Stimulated activated effector memory CD8-positive, alpha-beta T cell treated with anti-CD3 and anti-CD28 coated beads, Interleukin-12 subunit alpha, Interleukin-12 subunit beta, amount 100 ng/mL, for 72 hours (primary cell): ENCODE measurements at regions not wholly inside any gene's neighbourhood (a gene's known extent, or its start where the extent isn't known, plus 50 kb on each side); places are given as distances from the start of the nearest gene placed in this dataset.

Experiments
- ATAC-seq: fragments of 150-1000 bp; cut with Tn5 transposase; 2 replicates; pipeline ENCODE4 v1.10.0; 2021
- DNase-seq, 2 donors: peaks; one replicate each; pipeline ENCODE4 v3.0.0; 2021 to 2022; ENCODE audit warnings: low spot score in 2 of 2
- H3K27ac Mint-ChIP-seq: one replicate; pipeline ENCODE4 v1.8.0; 2022; ENCODE audit warnings: mild to moderate bottlenecking, mixed read lengths
- H3K36me3 Mint-ChIP-seq: one replicate; pipeline ENCODE4 v1.8.0; 2022; ENCODE audit warnings: mild to moderate bottlenecking, mixed read lengths
- H3K4me1 Mint-ChIP-seq: one replicate; pipeline ENCODE4 v1.8.0; 2022; ENCODE audit warnings: mixed read lengths
- H3K4me3 Mint-ChIP-seq: one replicate; pipeline ENCODE4 v1.8.0; 2022; ENCODE audit warnings: mild to moderate bottlenecking, mixed read lengths
- H3K9me3 Mint-ChIP-seq: one replicate; pipeline ENCODE4 v1.8.0; 2022; ENCODE audit warnings: mixed read lengths

DNA sequence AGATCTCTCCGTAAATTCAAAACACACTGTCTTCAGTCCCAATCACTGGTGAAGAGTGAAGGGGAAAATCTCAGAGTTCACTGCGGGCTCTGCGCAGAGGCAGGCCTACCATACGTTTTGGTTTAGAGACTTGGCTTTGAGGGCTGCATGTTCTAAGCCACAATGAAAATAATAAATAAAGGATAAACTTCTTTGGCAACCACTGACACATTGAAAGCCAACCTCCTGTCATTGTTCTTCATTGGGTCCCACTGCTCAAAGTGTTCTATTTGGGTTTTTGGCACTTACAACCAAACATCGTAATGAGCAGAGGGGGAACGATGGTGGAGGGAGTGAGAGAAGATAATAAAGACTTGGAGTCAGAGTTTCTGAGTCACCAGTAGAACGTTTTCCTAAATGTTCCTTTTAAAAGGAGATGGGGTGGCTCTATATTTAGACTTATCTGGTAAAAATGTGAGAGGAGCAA is 472.9 kb downstream of the SOX6 start:
- Mint-ChIP-seq H3K4me1 (no peaks in the 10 kb centered on the region), H3K4me3 (no peak overlapping the region), H3K27ac (no peak overlapping the region), H3K36me3 (no peaks in the 10 kb centered on the region), H3K9me3 (peaks cover 2% of the 10 kb centered on the region)
- no peak for ATAC-seq
- no peak for DNase-seq

DNA sequence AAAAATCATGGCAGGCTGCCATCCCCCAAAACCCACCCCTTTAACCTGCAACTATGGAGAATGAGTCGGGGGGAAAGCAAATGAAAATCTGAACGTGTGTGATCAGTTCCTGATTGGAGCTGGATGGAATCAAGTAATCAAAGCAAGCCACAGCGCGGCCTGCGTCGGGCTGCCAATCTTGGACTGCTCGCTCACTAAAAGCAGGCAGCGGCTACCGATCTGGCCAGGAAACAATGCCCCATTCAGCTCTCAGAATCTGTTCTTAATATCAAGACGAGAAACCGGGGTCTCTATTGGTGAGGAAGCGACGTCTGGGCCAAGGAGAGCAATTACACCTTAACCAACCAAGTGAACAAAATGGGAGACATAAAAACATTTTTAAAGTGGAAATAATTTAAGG is 472.2 kb downstream of the SOX6 start:
- H3K4me3 Mint-ChIP-seq: no peak overlapping the region
- DNase-seq: no peak
- H3K9me3 Mint-ChIP-seq: peaks cover 2% of the 10 kb centered on the region
- H3K4me1 Mint-ChIP-seq: no peaks in the 10 kb centered on the region
- H3K36me3 Mint-ChIP-seq: no peaks in the 10 kb centered on the region
- no peak overlapping the region for H3K27ac Mint-ChIP-seq
- ATAC-seq: no peak

DNA sequence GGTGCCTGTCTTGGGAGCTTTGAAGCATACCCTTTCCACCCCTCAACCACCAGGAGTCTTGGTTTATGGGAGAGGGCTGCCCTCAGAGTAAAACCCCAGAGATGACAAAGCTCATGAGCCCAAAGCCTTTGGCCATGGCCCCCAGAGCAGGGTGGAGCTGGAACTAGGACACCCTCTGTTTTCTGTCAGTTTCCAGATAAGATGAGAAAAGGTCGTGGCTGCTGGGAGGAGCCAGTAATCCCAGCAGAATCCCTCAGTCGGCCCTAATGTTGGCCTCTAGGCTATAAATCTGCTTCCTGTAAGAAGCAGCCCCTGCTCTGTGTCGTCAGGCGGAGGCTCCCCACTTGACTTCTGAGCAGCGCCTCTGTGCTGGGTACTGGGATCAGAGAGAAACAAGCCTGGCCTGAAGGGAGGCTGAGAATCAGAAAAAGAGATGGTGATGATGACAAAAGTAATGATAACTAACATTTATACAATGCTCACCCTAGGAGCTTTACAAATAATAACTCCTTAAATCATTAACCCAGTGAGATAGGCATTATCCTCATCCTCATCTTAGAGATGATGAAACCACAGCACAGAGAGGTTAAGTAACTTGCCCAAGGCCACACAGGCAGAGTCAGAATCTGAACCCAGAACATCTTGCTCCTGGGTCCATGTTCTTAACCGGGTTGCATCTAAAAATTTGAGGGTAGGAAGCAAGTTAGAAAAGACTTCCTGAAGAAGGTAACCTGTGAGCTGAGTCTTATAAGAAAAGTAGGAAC is 471.4 kb downstream of the SOX6 start:
- Mint-ChIP-seq H3K4me3 (no peak overlapping the region), H3K9me3 (peaks cover 2% of the 10 kb centered on the region), H3K4me1 (no peaks in the 10 kb centered on the region), H3K36me3 (no peaks in the 10 kb centered on the region), H3K27ac (no peak overlapping the region)
- ATAC-seq: no peak
- DNase-seq: no peak

DNA sequence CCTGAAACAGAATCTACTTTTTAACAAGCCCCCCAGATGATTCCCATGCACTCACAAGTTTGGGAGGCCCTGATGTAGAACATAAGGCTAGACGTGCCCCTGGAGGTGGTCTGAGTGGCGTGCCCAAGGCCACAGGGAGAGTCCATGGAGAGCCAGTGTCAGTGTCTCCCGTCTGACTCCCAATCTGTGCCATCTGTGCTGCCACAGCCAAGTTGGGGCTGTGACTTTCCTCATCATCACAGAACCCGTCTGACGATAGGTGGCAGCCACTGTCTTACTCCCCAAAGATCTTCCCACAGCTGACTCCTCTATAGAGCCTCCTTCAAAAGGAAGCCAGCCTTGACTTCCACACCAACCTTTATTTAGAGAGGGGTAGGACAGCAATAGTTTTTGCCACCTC is 470.5 kb downstream of the SOX6 start:
- no peak overlapping the region for H3K27ac Mint-ChIP-seq
- no peaks in the 10 kb centered on the region for H3K36me3 Mint-ChIP-seq
- peaks cover 2% of the 10 kb centered on the region for H3K9me3 Mint-ChIP-seq
- ATAC-seq (no peak), DNase-seq (no peak)
- no peak overlapping the region for H3K4me3 Mint-ChIP-seq
- H3K4me1 Mint-ChIP-seq: no peaks in the 10 kb centered on the region

DNA sequence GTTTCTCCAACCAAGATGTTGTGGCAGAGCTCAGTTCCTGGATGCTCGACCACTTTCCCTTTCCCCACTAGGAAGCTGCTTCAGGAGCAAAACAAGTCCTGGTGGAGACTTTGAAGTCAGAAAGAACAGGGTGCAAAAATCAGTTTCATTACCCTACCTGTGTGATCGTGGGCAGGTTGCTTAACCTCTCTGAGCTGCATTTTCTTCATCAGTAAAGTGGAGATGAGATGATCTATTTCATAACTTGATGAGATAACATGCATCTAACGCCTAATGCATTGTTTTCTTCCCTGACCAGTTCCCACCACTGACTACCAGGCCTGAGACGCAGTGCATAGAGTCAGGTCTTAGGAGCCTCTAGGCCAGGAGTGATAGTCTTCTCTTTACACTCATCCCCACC is 470.0 kb downstream of the SOX6 start:
- no peaks in the 10 kb centered on the region for H3K36me3 Mint-ChIP-seq
- H3K9me3 Mint-ChIP-seq: peaks cover 2% of the 10 kb centered on the region
- no peak overlapping the region for H3K27ac Mint-ChIP-seq
- H3K4me1 Mint-ChIP-seq: no peaks in the 10 kb centered on the region
- no peak for ATAC-seq
- H3K4me3 Mint-ChIP-seq: no peak overlapping the region
- no peak for DNase-seq

DNA sequence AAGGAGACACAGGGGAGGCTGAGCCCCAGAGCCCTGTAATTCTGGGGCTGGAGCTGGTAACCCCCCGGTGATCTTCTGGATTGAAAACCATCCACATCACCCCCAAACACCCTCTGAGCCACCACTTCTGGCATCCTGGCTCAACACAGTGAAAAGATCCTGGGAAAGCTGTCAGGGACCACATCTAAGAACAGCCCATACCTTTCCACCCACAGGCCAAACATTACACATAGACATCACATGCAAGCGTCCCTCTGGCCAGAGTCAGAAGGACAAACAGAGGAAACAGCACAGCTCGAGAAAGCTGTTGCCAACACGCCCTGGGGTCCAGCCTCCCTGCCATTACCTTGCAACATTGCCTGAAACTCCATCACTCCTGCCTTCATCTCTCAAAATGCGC is 469.5 kb downstream of the SOX6 start:
- Mint-ChIP-seq H3K27ac (no peak overlapping the region), H3K4me1 (no peaks in the 10 kb centered on the region), H3K4me3 (no peak overlapping the region), H3K36me3 (no peaks in the 10 kb centered on the region), H3K9me3 (peaks cover 2% of the 10 kb centered on the region)
- ATAC-seq: no peak
- DNase-seq: no peak

DNA sequence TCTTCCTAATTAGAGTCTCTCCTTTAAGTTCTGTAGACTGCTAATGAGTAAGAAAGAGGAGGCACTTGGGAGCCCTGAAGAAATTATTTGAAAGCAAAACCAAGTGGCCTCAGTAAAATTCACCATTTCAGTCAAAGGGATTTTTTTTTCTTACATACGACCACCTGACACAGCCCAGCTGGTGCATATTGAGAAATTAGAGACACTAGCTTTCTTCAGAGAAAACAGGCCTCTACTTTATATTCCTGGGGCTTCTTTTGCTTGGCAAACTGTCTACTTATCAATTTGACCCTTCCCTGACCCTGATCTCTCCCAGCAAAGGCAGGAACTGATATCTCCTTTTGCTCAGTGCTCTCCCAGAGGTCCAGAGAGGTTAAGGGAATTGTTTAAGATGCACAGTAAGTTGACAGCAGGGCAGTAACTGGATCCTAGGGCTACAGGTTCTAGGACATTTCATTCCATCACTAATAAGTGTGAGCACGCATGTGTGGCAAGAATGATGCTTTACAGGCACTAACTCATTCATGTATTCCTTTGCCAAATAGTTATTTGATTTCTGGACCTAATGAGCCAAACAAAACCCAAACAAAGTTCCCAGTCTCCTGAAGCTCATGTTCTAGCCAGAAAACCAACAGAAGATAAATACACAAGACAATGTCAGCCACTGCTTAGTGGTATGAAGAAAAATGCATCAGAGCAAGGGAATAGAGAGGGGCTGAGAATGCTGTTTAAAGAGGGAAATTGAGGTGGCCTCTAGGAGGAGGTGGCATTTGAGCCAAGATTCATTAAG is 467.6 kb downstream of the SOX6 start:
- peaks cover 2% of the 10 kb centered on the region for H3K9me3 Mint-ChIP-seq
- no peaks in the 10 kb centered on the region for H3K4me1 Mint-ChIP-seq
- no peak overlapping the region for H3K4me3 Mint-ChIP-seq
- DNase-seq: no peak
- no peak for ATAC-seq
- no peak overlapping the region for H3K27ac Mint-ChIP-seq
- H3K36me3 Mint-ChIP-seq: no peaks in the 10 kb centered on the region

DNA sequence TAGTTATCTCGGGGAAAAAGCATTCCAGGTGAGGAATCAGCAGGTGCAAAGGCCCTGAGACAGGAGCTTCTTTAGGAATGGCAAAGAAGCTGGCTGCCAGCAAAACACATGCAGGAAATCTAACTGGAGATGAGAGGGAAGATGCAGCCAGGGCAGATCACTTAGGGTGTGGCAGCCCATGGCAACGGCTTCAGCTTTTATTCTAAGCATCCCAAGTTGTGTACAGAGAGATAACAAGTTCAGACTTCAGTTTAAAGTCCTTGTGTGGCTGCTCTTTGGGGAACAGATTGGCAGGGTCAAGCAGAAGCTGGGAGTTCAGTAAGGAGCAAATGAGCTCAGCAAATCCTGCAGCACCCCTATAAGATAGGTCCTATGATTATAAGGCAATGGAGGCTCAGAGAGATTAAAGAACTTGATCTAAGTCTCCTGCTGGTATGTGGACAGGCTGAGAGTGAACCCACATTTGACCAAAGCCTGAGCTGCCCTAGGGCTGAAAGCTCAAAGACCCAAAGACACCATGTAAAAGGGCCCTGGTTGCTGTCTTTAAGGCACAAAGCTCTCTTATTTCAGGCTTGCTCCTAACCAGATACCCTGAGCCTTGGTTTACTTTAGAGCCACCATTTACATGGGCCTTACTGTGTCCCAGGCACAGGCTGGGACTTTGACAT is 466.8 kb downstream of the SOX6 start:
- Mint-ChIP-seq H3K9me3 (no peaks in the 10 kb centered on the region), H3K36me3 (no peaks in the 10 kb centered on the region), H3K4me3 (no peak overlapping the region), H3K4me1 (no peaks in the 10 kb centered on the region), H3K27ac (no peak overlapping the region)
- DNase-seq: no peak
- no peak for ATAC-seq

DNA sequence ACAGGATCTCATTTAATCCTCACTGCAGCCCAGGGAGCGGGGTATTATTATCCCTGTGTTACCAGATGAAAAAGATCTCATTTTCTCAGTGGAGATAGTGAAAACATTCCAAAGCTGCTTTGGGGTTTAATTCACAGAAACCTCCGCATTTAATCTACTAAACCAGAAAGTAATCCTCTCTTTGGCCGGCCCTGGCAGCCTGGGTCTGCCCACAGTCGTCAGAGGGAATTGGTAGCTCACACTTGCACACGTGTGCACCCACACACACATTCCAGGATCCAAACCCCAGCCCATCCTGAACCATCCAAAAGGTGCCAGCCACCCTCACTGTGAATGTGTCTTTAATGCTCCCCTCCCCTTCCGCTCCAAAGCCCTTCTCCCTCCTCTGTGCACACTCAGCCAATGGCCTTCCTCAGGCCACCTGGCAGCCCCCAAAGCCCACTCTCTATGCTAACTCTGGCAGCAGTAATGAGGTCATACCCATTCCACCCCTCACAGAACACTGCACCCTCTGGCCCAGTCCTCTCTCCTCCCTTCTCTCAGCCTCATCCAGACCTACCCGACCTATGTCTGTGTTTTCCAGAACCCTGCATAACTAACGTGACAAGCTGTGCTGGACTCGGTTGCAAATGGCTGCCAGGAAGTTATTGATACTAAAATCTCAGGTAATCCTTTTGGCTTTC is 466.2 kb downstream of the SOX6 start:
- Mint-ChIP-seq H3K27ac (no peak overlapping the region), H3K4me3 (no peak overlapping the region), H3K36me3 (no peaks in the 10 kb centered on the region), H3K4me1 (no peaks in the 10 kb centered on the region), H3K9me3 (no peaks in the 10 kb centered on the region)
- DNase-seq (no peak), ATAC-seq (no peak)

DNA sequence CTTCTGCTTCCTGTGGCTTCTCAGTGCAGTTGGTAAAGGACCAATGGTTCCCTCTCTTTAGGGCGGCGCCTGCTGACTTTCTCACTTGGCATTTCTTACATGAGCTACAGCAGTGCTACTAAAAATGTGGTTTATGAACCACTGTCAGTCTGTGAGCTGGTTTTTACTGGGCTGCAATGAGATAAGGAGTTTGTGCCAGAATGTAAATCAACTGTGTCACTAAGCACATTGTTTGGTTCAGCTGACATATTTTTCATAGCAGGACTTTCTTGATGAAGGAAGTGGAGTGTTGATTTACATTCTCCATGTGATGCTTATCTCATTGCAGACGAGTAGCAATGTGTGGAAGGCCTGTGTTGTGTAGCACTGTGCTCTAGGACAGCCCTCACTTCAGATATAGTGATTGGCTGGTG is 463.3 kb downstream of the SOX6 start:
- Mint-ChIP-seq H3K4me3 (no peak overlapping the region), H3K4me1 (no peaks in the 10 kb centered on the region), H3K36me3 (no peaks in the 10 kb centered on the region), H3K27ac (no peak overlapping the region), H3K9me3 (no peaks in the 10 kb centered on the region)
- DNase-seq (no peak), ATAC-seq (no peak)

DNA sequence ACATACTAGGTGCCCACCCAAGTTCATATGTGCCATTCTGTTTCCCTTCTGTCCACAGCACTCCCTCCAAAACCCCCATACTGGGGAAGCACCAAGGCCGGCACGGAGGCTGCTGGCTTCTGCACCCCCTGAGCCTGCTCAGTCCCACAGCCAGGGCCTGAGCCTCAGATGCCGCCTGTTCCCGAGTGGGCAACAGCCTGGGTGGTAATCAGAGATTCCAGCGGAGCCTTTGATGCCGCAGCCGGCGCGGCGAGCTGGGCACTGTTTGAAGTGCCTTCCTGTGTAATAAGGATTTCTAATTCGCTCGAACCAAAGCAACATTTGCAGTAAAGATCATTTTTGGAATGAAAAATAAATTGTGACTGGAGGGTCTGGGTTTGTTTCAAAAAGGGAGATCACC is 460.3 kb downstream of the SOX6 start:
- no peaks in the 10 kb centered on the region for H3K9me3 Mint-ChIP-seq
- H3K4me1 Mint-ChIP-seq: no peaks in the 10 kb centered on the region
- ATAC-seq (no peak), DNase-seq (no peak)
- H3K27ac Mint-ChIP-seq: no peak overlapping the region
- no peak overlapping the region for H3K4me3 Mint-ChIP-seq
- no peaks in the 10 kb centered on the region for H3K36me3 Mint-ChIP-seq

DNA sequence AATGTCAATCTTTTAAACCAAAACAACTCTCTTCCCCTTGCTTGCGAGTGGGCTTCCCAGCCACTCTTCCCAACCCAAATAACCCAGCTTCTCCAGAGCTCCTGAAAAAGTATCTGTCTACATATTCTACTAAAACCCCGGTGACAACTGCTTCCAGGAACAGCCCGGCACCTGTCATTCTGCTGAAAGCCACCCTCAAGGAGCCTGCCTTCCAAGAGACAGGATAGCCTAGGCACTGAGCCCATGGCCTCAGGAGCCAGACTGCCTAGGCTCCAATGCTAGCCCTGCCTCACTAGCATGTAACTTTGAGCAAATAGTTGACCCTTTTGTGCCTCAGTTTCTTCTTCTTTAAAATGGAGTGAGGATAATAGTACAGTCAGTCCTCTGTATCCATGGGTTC is 459.8 kb downstream of the SOX6 start:
- H3K4me1 Mint-ChIP-seq: no peaks in the 10 kb centered on the region
- no peaks in the 10 kb centered on the region for H3K9me3 Mint-ChIP-seq
- no peak overlapping the region for H3K4me3 Mint-ChIP-seq
- DNase-seq (no peak), ATAC-seq (no peak)
- no peak overlapping the region for H3K27ac Mint-ChIP-seq
- H3K36me3 Mint-ChIP-seq: no peaks in the 10 kb centered on the region

DNA sequence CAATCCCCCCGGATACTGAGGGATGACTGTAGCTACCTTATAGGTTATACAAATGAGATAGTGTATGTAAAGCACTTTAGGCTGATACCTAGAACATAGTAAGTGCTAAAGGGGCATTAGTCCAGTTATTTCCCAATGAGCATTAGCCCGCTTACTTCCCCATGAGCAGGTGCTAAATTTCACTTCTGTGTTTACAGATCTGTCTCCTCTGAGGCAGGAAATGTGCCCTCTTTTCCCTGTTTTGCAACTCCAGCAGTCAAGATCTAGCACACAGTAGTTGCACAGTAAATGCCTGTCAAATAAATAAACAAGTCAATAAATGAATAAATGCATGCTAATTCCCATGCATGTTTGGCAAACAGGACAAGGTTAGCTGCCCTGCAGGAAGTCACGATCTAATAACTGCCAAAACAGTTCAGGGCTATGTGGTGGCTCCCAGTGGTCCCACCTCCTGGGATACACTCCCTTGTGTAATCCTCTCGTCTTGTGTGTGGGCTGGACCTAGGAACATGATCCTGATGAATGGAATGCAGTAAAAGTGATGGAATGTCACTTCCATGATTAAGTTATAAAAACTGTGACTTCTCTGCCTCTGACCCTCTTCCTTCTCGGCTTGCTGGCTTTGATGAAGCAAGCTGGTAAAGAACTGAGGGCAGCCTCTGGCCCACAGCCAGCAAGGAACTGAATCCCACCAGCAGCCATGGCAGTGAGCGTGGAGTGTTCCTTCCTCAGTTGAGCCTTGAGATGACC is 459.0 kb downstream of the SOX6 start:
- ATAC-seq (no peak), DNase-seq (no peak)
- Mint-ChIP-seq H3K36me3 (no peaks in the 10 kb centered on the region), H3K27ac (no peak overlapping the region), H3K9me3 (no peaks in the 10 kb centered on the region), H3K4me1 (no peaks in the 10 kb centered on the region), H3K4me3 (no peak overlapping the region)

DNA sequence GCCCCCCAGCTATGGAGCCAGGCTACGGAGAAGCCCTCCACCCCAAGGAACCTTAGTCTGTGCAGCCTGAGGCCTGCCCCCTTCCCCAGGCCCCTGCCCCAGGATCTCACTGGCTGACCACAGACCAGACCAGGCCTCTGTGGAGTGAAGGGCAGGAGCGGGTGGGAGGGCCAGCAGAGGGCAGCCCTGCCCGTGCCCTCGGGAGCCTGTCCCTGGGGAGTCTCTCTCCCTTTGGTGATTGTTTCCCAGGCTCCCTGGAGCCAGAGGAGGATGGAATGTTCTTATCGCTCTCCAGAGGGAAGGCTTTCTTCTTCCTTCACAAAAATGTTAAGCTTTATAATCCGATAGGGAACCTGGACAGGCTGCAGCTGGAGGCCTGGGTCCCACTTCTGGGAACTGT is 455.3 kb downstream of the SOX6 start:
- no peak overlapping the region for H3K4me3 Mint-ChIP-seq
- H3K27ac Mint-ChIP-seq: no peak overlapping the region

DNA sequence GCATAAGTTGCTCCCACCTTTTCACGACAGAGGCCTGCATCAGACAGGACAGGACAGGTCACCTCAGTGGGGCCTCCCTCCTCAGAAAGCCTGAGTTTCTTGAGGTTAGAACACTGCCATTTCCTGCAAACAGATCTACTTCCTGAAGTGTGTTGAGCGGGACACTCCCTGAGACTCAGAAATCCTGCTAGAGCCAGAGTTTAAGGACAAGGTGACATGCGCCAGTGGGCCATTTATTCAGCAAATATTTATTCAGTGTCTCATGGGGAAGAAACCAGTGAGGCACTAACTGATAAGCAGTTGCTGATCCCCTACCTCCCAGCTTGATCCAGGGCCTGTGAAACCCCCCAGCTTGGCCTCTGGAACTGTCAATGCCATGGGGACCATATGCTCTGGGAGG is 454.6 kb downstream of the SOX6 start:
- Mint-ChIP-seq H3K4me1 (no peaks in the 10 kb centered on the region), H3K9me3 (no peaks in the 10 kb centered on the region), H3K4me3 (no peak overlapping the region), H3K27ac (no peak overlapping the region), H3K36me3 (no peaks in the 10 kb centered on the region)
- DNase-seq (no peak), ATAC-seq (no peak)

More for the DNA sequence above, 455.3 kb downstream of the SOX6 start:
- H3K4me1 Mint-ChIP-seq: no peaks in the 10 kb centered on the region
- H3K9me3 Mint-ChIP-seq: no peaks in the 10 kb centered on the region
- ATAC-seq (no peak), DNase-seq (no peak)
- no peaks in the 10 kb centered on the region for H3K36me3 Mint-ChIP-seq
